IPS-15b (cell line): ENCODE measurements at regions not wholly inside any gene's neighbourhood (a gene's known extent, or its start where the extent isn't known, plus 50 kb on each side); places are given as distances from the start of the nearest gene placed in this dataset.

Experiments
- H3K27me3 ChIP-seq: one replicate; pipeline ENCODE4 v1.6.1; 2013; ENCODE audit warnings: low read length; ENCODE audit not compliant: control insufficient read depth, insufficient read depth
- H3K36me3 ChIP-seq: one replicate; pipeline ENCODE4 v1.6.1; 2013; ENCODE audit warnings: low read length; ENCODE audit not compliant: control insufficient read depth, insufficient read depth
- H3K4me1 ChIP-seq: one replicate; pipeline ENCODE4 v1.6.1; 2013; ENCODE audit warnings: mild to moderate bottlenecking, low read length; ENCODE audit not compliant: control insufficient read depth, insufficient read depth
- H3K4me3 ChIP-seq: one replicate; pipeline ENCODE4 v1.5.1; 2013; ENCODE audit warnings: low read depth, low read length
- H3K9ac ChIP-seq: one replicate; pipeline ENCODE4 v1.6.1; 2013; ENCODE audit warnings: low read depth, mild to moderate bottlenecking, low read length
- H3K9me3 ChIP-seq: one replicate; pipeline ENCODE4 v1.6.1; 2013; ENCODE audit warnings: mild to moderate bottlenecking, low read length; ENCODE audit not compliant: control insufficient read depth, insufficient read depth

- no peak overlapping the region for H3K9ac ChIP-seq
- no peaks in the 10 kb centered on the region for H3K4me1 ChIP-seq
- H3K4me3 ChIP-seq: no peak overlapping the region
- no peaks in the 10 kb centered on the region for H3K36me3 ChIP-seq
- no peaks in the 10 kb centered on the region for H3K9me3 ChIP-seq
- H3K27me3 ChIP-seq: no peaks in the 10 kb centered on the region
These were observed 510.5 kb upstream of the CDH8 start for GRCh38 chr16:62546701-62547100.

- Histone ChIP-seq H3K4me3 (no peak overlapping the region), H3K9me3 (no peaks in the 10 kb centered on the region), H3K27me3 (no peaks in the 10 kb centered on the region), H3K36me3 (no peaks in the 10 kb centered on the region), H3K9ac (no peak overlapping the region), H3K4me1 (no peaks in the 10 kb centered on the region)
These were observed 508.8 kb upstream of the CDH8 start for GRCh38 chr16:62545039-62545438.

DNA sequence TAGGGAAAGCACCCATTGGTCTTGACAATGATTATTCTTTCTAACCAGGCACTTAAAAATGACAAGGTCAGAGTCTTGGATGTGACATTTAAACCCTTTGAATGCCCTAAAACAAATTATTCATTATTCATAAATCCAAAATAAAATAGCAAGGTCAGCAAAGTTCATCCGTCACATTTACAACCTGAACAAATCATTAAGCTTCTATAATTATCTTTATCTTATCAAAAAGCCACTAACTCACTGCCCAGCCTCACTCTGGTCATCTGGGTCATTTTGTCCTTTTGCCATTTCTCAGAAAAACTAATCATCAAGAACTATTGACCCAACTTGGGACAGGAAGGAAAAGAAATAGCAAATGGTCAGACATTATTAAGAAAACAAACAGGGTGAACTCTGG lies 507.3 kb upstream of the CDH8 start:
- H3K27me3 ChIP-seq: no peaks in the 10 kb centered on the region

DNA sequence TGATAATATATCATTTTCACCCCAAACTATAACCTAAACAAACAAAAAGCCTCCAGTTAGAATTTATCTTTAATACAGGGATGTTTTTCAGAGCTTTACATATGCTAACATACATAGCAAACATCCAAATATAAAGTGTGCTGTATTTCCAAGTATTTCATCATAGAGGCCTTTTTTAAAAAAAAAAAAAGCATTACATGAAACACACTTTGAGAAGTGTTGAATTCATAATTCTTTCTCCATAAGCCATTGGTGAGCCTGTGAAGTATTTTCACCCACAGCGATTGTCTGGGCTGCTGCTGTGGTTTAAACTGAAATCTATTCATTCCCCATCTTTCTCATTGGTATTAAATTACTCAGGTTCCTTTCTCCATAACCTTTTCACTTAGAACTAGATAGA lies 503.4 kb upstream of the CDH8 start:
- Histone ChIP-seq H3K36me3 (no peaks in the 10 kb centered on the region), H3K27me3 (no peaks in the 10 kb centered on the region), H3K4me1 (no peaks in the 10 kb centered on the region), H3K4me3 (no peak overlapping the region), H3K9ac (no peak overlapping the region), H3K9me3 (no peaks in the 10 kb centered on the region)

More for the DNA sequence above, 507.3 kb upstream of the CDH8 start:
- Histone ChIP-seq H3K9ac (no peak overlapping the region), H3K4me3 (no peak overlapping the region), H3K9me3 (no peaks in the 10 kb centered on the region), H3K4me1 (no peaks in the 10 kb centered on the region), H3K36me3 (no peaks in the 10 kb centered on the region)

- no peak overlapping the region for H3K9ac ChIP-seq
- no peaks in the 10 kb centered on the region for H3K9me3 ChIP-seq
- no peaks in the 10 kb centered on the region for H3K36me3 ChIP-seq
- no peaks in the 10 kb centered on the region for H3K4me1 ChIP-seq
- no peak overlapping the region for H3K4me3 ChIP-seq
- no peaks in the 10 kb centered on the region for H3K27me3 ChIP-seq
These were observed 494.2 kb upstream of the CDH8 start for GRCh38 chr16:62530426-62530825.

GRCh38 chr16:62516001-62516400 lies 479.8 kb upstream of the CDH8 start:
- Histone ChIP-seq H3K9me3 (no peaks in the 10 kb centered on the region), H3K36me3 (no peaks in the 10 kb centered on the region), H3K4me3 (no peak overlapping the region), H3K9ac (no peak overlapping the region), H3K27me3 (no peaks in the 10 kb centered on the region), H3K4me1 (peaks cover under 1% of the 10 kb centered on the region)

GRCh38 chr16:62503073-62503472 lies 466.8 kb upstream of the CDH8 start:
- Histone ChIP-seq H3K9me3 (no peaks in the 10 kb centered on the region), H3K27me3 (no peaks in the 10 kb centered on the region), H3K9ac (no peak overlapping the region), H3K36me3 (no peaks in the 10 kb centered on the region), H3K4me1 (peaks cover 7% of the 10 kb centered on the region), H3K4me3 (no peak overlapping the region)

GRCh38 chr16:62478903-62479458 lies 442.7 kb upstream of the CDH8 start:
- Histone ChIP-seq H3K27me3 (no peaks in the 10 kb centered on the region), H3K4me1 (no peaks in the 10 kb centered on the region), H3K9me3 (peaks cover 7% of the 10 kb centered on the region), H3K4me3 (no peak overlapping the region), H3K9ac (no peak overlapping the region), H3K36me3 (peaks cover 3% of the 10 kb centered on the region)

DNA sequence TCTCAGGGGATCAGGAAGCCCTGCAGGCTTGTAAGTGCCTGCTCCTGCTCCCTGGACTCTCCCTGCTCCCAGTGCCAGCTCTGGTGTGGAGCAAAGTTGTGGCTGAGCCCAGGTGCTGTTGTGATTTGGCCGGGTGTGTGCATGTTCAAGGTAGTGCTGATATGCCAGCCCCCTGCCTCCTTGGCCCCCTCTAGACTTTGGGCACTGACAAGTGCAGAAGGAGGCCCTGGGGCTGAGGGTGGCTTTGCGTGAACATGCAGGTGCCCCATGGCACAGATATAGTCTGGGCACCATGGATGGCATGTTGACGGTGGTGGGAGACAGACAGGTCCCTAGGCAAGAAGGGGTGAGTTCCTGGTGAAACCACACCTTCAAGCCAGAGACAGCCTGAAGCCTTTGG lies 441.6 kb upstream of the CDH8 start:
- H3K4me3 ChIP-seq: no peak overlapping the region
- no peaks in the 10 kb centered on the region for H3K27me3 ChIP-seq
- H3K4me1 ChIP-seq: no peaks in the 10 kb centered on the region
- peaks cover 7% of the 10 kb centered on the region for H3K9me3 ChIP-seq
- H3K36me3 ChIP-seq: peaks cover 3% of the 10 kb centered on the region
- no peak overlapping the region for H3K9ac ChIP-seq

DNA sequence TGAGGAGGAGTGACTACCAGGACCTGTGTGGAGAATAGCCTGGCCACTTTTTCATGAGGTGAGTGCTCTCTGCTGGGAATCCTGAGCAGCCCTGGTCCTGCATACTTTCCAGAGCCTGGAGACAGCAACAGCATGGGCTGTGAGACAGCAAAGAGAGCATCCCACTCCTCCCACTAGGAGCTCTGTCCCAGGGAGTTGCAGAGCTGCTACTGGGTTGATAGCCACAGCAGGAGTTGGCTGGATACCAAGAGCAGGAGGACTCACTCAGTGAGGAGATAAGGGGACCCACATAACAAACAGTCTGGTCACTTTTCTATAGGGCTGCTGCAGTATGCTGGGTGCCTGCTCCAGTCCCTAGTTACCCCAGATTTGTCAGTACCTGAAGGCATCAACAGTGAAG lies 439.3 kb upstream of the CDH8 start:
- no peak overlapping the region for H3K4me3 ChIP-seq
- H3K9ac ChIP-seq: no peak overlapping the region
- no peaks in the 10 kb centered on the region for H3K4me1 ChIP-seq
- no peaks in the 10 kb centered on the region for H3K27me3 ChIP-seq
- peaks cover 3% of the 10 kb centered on the region for H3K36me3 ChIP-seq
- peaks cover 7% of the 10 kb centered on the region for H3K9me3 ChIP-seq

DNA sequence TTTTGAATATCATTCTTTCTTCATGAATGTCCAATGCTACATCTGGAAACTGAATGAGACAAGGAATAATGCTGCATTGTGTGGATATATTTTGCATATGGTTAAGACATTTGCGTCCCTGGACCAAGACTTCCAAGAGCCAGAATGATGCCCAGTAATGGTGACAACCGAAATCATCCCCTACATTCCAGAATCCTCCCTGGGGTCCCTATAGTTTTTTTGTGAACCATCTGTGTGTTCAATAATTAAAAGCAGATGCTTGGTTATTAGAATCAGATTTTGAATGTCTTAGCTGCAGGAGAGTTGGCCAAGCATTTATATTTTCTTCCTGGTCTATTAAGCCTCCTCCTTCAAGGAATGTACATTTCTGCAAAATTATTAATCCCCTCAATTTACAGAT lies 426.7 kb upstream of the CDH8 start:
- Histone ChIP-seq H3K36me3 (no peaks in the 10 kb centered on the region), H3K27me3 (no peaks in the 10 kb centered on the region), H3K4me1 (no peaks in the 10 kb centered on the region), H3K9ac (no peak overlapping the region), H3K4me3 (no peak overlapping the region), H3K9me3 (no peaks in the 10 kb centered on the region)

GRCh38 chr16:62450291-62450690 lies 414.1 kb upstream of the CDH8 start:
- no peak overlapping the region for H3K4me3 ChIP-seq
- H3K9me3 ChIP-seq: no peaks in the 10 kb centered on the region
- no peak overlapping the region for H3K9ac ChIP-seq
- no peaks in the 10 kb centered on the region for H3K36me3 ChIP-seq
- peaks cover 2% of the 10 kb centered on the region for H3K4me1 ChIP-seq
- H3K27me3 ChIP-seq: no peaks in the 10 kb centered on the region
